WTC11 (cell line): ENCODE measurements at regions not wholly inside any gene's neighbourhood (a gene's known extent, or its start where the extent isn't known, plus 50 kb on each side); places are given as distances from the start of the nearest gene placed in this dataset.
"Not testable (repeated sequence)": the region's sequence is repeated elsewhere in the genome, so short reads cannot be mapped to it uniquely, and the experiment has no call there.

Experiments used
- CBFB ChIP-seq: sonication (generic); formaldehyde crosslinking; IDR thresholded peaks from 2 replicates; pipeline ENCODE4 v1.8.1; 2022; ENCODE audit warnings: mild to moderate bottlenecking, low read depth, missing genetic modification reagents
- CTCF ChIP-seq: fragments of 200-600 bp; IDR thresholded peaks from 2 replicates; pipeline ENCODE4 v1.8.0; 2022; ENCODE audit warnings: antibody characterized with exemption
- IRF1 ChIP-seq: sonication (generic); formaldehyde crosslinking; IDR thresholded peaks from 2 replicates; pipeline ENCODE4 v1.8.0; 2023; ENCODE audit warnings: missing genetic modification reagents
- NR1H2 ChIP-seq: sonication (generic); formaldehyde crosslinking; IDR thresholded peaks from 2 replicates; pipeline ENCODE4 v1.9.0; 2021; ENCODE audit warnings: mild to moderate bottlenecking, moderate library complexity, missing genetic modification reagents
- SOX15 ChIP-seq: fragments of 250-450 bp; sonication (Bioruptor Pico); IDR thresholded peaks from 2 replicates; pipeline ENCODE4 v1.9.0; 2021; ENCODE audit warnings: mild to moderate bottlenecking
- ZNF138 ChIP-seq: sonication (generic); formaldehyde crosslinking; conservative IDR thresholded peaks from 2 replicates; pipeline ENCODE4 v1.8.1; 2022; ENCODE audit warnings: mild to moderate bottlenecking, moderate library complexity, missing genetic modification reagents
- TF ChIP-seq, protein P1 (sequence below): sonication (generic); formaldehyde crosslinking; IDR thresholded peaks from 2 replicates; pipeline ENCODE4 v1.8.0; 2022; ENCODE audit warnings: mild to moderate bottlenecking, missing genetic modification reagents
- TF ChIP-seq, protein P2 (sequence below): sonication (generic); formaldehyde crosslinking; IDR thresholded peaks from 2 replicates; pipeline ENCODE4 v1.8.1; 2023; ENCODE audit warnings: mild to moderate bottlenecking, missing genetic modification reagents, moderate library complexity
- TF ChIP-seq, protein P3 (sequence below): sonication (generic); formaldehyde crosslinking; IDR thresholded peaks from 2 replicates; pipeline ENCODE4 v1.8.1; 2022; ENCODE audit warnings: low read depth, missing genetic modification reagents, borderline replicate concordance

DNA sequence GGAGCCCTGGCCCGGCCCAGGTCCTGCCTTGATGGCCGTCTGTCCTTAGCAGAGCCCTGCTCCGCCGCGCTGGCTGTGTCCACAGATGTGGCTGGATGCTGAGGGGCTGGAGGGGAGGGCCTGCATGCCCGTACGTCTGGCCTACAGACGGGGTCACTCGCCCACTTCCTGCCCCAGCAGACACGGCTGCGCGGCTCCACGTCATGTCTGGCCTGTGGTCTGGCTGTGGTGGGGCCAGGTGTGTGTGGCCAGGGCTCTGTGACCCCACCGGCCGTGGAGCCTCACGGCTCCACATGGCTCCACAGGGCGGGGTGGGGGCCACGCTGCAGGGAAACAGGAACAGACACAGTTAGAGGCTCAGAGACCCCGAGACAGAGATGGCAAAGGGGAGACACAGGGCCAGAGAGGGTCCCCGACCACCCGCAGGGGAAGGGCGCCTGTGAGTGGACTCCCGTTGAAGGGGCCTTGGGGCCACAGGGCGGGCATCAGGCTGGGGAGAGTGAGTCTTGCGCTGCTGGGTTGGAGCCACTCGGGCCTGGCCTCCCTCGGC, 65.5 kb downstream of the TMEM121 start:
- not testable (repeated sequence) for TF ChIP-seq NR1H2 (CRISPR knock-in tag); CTCF; IRF1; CBFB; ZNF138 (CRISPR knock-in tag); SOX15 (CRISPR knock-in tag)
- TF ChIP-seq, protein P1, sequence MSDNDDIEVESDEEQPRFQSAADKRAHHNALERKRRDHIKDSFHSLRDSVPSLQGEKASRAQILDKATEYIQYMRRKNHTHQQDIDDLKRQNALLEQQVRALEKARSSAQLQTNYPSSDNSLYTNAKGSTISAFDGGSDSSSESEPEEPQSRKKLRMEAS (CRISPR knock-in tag), result not testable (repeated sequence)
- TF ChIP-seq, protein P2, sequence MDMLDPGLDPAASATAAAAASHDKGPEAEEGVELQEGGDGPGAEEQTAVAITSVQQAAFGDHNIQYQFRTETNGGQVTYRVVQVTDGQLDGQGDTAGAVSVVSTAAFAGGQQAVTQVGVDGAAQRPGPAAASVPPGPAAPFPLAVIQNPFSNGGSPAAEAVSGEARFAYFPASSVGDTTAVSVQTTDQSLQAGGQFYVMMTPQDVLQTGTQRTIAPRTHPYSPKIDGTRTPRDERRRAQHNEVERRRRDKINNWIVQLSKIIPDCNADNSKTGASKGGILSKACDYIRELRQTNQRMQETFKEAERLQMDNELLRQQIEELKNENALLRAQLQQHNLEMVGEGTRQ (CRISPR knock-in tag), result not testable (repeated sequence)
- TF ChIP-seq, protein P3, sequence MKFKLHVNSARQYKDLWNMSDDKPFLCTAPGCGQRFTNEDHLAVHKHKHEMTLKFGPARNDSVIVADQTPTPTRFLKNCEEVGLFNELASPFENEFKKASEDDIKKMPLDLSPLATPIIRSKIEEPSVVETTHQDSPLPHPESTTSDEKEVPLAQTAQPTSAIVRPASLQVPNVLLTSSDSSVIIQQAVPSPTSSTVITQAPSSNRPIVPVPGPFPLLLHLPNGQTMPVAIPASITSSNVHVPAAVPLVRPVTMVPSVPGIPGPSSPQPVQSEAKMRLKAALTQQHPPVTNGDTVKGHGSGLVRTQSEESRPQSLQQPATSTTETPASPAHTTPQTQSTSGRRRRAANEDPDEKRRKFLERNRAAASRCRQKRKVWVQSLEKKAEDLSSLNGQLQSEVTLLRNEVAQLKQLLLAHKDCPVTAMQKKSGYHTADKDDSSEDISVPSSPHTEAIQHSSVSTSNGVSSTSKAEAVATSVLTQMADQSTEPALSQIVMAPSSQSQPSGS, result not testable (repeated sequence)
